ENCODE measurements at regions not wholly inside any gene's neighbourhood (a gene's known extent, or its start where the extent isn't known, plus 50 kb on each side); places are given as distances from the start of the nearest gene placed in this dataset.

DNA sequence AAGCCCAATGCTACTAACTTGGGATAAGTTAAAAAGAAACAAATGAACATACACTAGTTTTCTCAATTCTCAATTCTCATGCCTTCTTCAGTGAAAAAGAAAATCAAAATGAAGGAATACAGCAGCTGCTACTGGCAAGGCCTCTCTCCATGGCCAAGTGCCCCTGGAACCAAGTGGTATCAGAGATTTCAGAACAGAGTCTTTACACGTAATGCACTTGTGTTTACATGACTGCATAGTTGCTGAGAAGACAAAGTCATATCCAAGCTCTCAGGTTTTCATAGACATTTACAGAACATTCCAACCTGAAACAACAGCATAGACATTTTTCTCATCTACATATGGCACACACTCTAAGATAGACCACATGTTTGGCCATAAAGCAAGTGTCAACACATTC, 789.9 kb downstream of the CBLN2 start:
- no peak for TF ChIP-seq POLR2A (IDR thresholded peaks at IDR 0.05)
- TF ChIP-seq, protein P1, sequence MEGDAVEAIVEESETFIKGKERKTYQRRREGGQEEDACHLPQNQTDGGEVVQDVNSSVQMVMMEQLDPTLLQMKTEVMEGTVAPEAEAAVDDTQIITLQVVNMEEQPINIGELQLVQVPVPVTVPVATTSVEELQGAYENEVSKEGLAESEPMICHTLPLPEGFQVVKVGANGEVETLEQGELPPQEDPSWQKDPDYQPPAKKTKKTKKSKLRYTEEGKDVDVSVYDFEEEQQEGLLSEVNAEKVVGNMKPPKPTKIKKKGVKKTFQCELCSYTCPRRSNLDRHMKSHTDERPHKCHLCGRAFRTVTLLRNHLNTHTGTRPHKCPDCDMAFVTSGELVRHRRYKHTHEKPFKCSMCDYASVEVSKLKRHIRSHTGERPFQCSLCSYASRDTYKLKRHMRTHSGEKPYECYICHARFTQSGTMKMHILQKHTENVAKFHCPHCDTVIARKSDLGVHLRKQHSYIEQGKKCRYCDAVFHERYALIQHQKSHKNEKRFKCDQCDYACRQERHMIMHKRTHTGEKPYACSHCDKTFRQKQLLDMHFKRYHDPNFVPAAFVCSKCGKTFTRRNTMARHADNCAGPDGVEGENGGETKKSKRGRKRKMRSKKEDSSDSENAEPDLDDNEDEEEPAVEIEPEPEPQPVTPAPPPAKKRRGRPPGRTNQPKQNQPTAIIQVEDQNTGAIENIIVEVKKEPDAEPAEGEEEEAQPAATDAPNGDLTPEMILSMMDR (IDR thresholded peaks at IDR 0.05) = no peak
